OCI-LY1 (cell line): ENCODE measurements at regions not wholly inside any gene's neighbourhood (a gene's known extent, or its start where the extent isn't known, plus 50 kb on each side); places are given as distances from the start of the nearest gene placed in this dataset.

Experiments used
- H2AFZ ChIP-seq: fragments of 200-600 bp; sonication (generic), shearing (Covaris generic); 2 replicates; pipeline ENCODE4 v1.6.0; 2014; ENCODE audit warnings: antibody characterized with exemption, mild to moderate bottlenecking, low read length
- H3F3A ChIP-seq: fragments of 200-600 bp; sonication (generic), shearing (Covaris generic); 2 replicates; pipeline ENCODE4 v1.6.0; 2014; ENCODE audit warnings: mild to moderate bottlenecking, antibody characterized with exemption, low read length, moderate library complexity; ENCODE audit not compliant: insufficient read depth
- H3K27ac ChIP-seq: fragments of 200-600 bp; sonication (generic); 2 replicates; pipeline ENCODE4 v1.5.1; 2014; ENCODE audit warnings: low read length, mixed run types, mild to moderate bottlenecking, low read depth; ENCODE audit not compliant: poor library complexity, severe bottlenecking
- H3K27me3 ChIP-seq: fragments of 200-600 bp; sonication (generic); 2 replicates; pipeline ENCODE4 v1.6.0; 2014; ENCODE audit warnings: antibody characterized with exemption, mild to moderate bottlenecking, low read length, moderate library complexity; ENCODE audit not compliant: insufficient read depth
- H3K36me3 ChIP-seq: fragments of 200-600 bp; sonication (generic); 2 replicates; pipeline ENCODE4 v1.6.1; 2014; ENCODE audit warnings: mild to moderate bottlenecking, antibody characterized with exemption, low read length, moderate library complexity, mixed read lengths; ENCODE audit not compliant: insufficient read depth
- H3K4me1 ChIP-seq: fragments of 200-600 bp; sonication (generic); 2 replicates; pipeline ENCODE4 v1.5.1; 2014; ENCODE audit warnings: mild to moderate bottlenecking, low read length, moderate library complexity; ENCODE audit not compliant: insufficient read depth, severe bottlenecking
- H3K4me2 ChIP-seq: fragments of 200-600 bp; sonication (generic), shearing (Covaris generic); 2 replicates; pipeline ENCODE4 v1.6.1; 2014; ENCODE audit warnings: low read length
- H3K4me3 ChIP-seq: fragments of 200-600 bp; sonication (generic); 2 replicates; pipeline ENCODE4 v1.5.1; 2014; ENCODE audit warnings: low read length, low read depth, mild to moderate bottlenecking, mixed read lengths; ENCODE audit not compliant: poor library complexity, severe bottlenecking
- H3K79me2 ChIP-seq: fragments of 200-600 bp; shearing (Covaris generic); 2 replicates; pipeline ENCODE4 v1.6.1; 2016; ENCODE audit warnings: mixed run types, low read length, mixed read lengths; ENCODE audit not compliant: insufficient read depth
- H3K9ac ChIP-seq: fragments of 200-600 bp; sonication (generic), shearing (Covaris generic); 2 replicates; pipeline ENCODE4 v1.6.1; 2014; ENCODE audit warnings: mild to moderate bottlenecking, low read length, mixed read lengths
- H3K9me2 ChIP-seq: fragments of 200-600 bp; sonication (generic), shearing (Covaris generic); 2 replicates; pipeline ENCODE4 v1.6.1; 2014; ENCODE audit warnings: low read depth, mild to moderate bottlenecking, low read length, mixed read lengths
- H3K9me3 ChIP-seq: fragments of 200-600 bp; shearing (Covaris generic); 2 replicates; pipeline ENCODE4 v1.6.1; 2014; ENCODE audit warnings: low read length, mixed read lengths
- H4K20me1 ChIP-seq: fragments of 200-600 bp; sonication (generic), shearing (Covaris generic); 2 replicates; pipeline ENCODE4 v1.6.0; 2016; ENCODE audit warnings: mild to moderate bottlenecking, low read length; ENCODE audit not compliant: insufficient read depth
- CTCF ChIP-seq: fragments of 200-600 bp; sonication (generic), shearing (Covaris generic); IDR thresholded peaks from 2 replicates; pipeline ENCODE4 v1.5.1; 2017; ENCODE audit warnings: mild to moderate bottlenecking, antibody characterized with exemption, low read length, moderate library complexity, mixed read lengths
- EZH2 ChIP-seq: fragments of 200-600 bp; sonication (generic), shearing (Covaris generic); IDR thresholded peaks from 2 replicates; pipeline ENCODE4 v1.8.0; 2017; ENCODE audit warnings: borderline replicate concordance, mixed run types, mild to moderate bottlenecking, antibody characterized with exemption, low read length, moderate library complexity, mixed read lengths

- Histone ChIP-seq H3K27ac (no peak overlapping the region), H3K9me3 (no peaks in the 10 kb centered on the region), H3K27me3 (no peaks in the 10 kb centered on the region), H3F3A (no peaks in the 10 kb centered on the region), H4K20me1 (no peaks in the 10 kb centered on the region), H2AFZ (no peak overlapping the region), H3K4me2 (no peak overlapping the region), H3K4me3 (no peak overlapping the region), H3K9me2 (no peaks in the 10 kb centered on the region), H3K36me3 (no peaks in the 10 kb centered on the region), H3K79me2 (no peaks in the 10 kb centered on the region), H3K4me1 (no peaks in the 10 kb centered on the region), H3K9ac (no peak overlapping the region)
- TF ChIP-seq CTCF (no peak), EZH2 (no peak)
Measured at GRCh38 chr4:4659871-4660651, 118.2 kb upstream of the STX18 start.

- no peaks in the 10 kb centered on the region for H3F3A ChIP-seq
- no peak overlapping the region for H3K9ac ChIP-seq
- no peaks in the 10 kb centered on the region for H3K9me3 ChIP-seq
- no peak for TF ChIP-seq EZH2
- H4K20me1 ChIP-seq: no peaks in the 10 kb centered on the region
- H3K4me2 ChIP-seq: no peak overlapping the region
- no peak overlapping the region for H2AFZ ChIP-seq
- no peaks in the 10 kb centered on the region for H3K27me3 ChIP-seq
- H3K79me2 ChIP-seq: no peaks in the 10 kb centered on the region
- H3K4me1 ChIP-seq: no peaks in the 10 kb centered on the region
- H3K4me3 ChIP-seq: no peak overlapping the region
- H3K36me3 ChIP-seq: no peaks in the 10 kb centered on the region
- no peaks in the 10 kb centered on the region for H3K9me2 ChIP-seq
- H3K27ac ChIP-seq: no peak overlapping the region
Measured at GRCh38 chr4:4658052-4658451, 116.2 kb upstream of the STX18 start.

- Histone ChIP-seq H3K4me3 (no peak overlapping the region), H3K36me3 (no peaks in the 10 kb centered on the region), H3K79me2 (no peaks in the 10 kb centered on the region), H3K27ac (no peak overlapping the region), H3K27me3 (no peaks in the 10 kb centered on the region), H3K9ac (no peak overlapping the region), H3K4me1 (no peaks in the 10 kb centered on the region), H3K9me2 (no peaks in the 10 kb centered on the region), H3K4me2 (no peak overlapping the region), H2AFZ (no peak overlapping the region), H3F3A (no peaks in the 10 kb centered on the region), H3K9me3 (no peaks in the 10 kb centered on the region), H4K20me1 (no peaks in the 10 kb centered on the region)
- TF ChIP-seq CTCF: no peak
- no peak for TF ChIP-seq EZH2
Measured at GRCh38 chr4:4656977-4657376, 115.1 kb upstream of the STX18 start.

- Histone ChIP-seq H3K27ac (no peak overlapping the region), H3K4me2 (no peak overlapping the region)
- TF ChIP-seq CTCF (no peak), EZH2 (no peak)
Measured at GRCh38 chr4:4655901-4656300, 114.1 kb upstream of the STX18 start.

More at GRCh38 chr4:4655901-4656300, 114.1 kb upstream of the STX18 start:
- Histone ChIP-seq H3K4me1 (no peaks in the 10 kb centered on the region), H3K79me2 (no peaks in the 10 kb centered on the region), H3K36me3 (no peaks in the 10 kb centered on the region), H3K9ac (no peak overlapping the region), H3F3A (no peaks in the 10 kb centered on the region), H3K27me3 (no peaks in the 10 kb centered on the region), H2AFZ (no peak overlapping the region), H3K9me3 (no peaks in the 10 kb centered on the region), H3K4me3 (no peak overlapping the region), H4K20me1 (no peaks in the 10 kb centered on the region), H3K9me2 (no peaks in the 10 kb centered on the region)
